Common myeloid progenitor, CD34-positive (primary cell): ENCODE measurements at regions not wholly inside any gene's neighbourhood (a gene's known extent, or its start where the extent isn't known, plus 50 kb on each side); places are given as distances from the start of the nearest gene placed in this dataset.

Experiments used
- CTCF ChIA-PET: fragments of 350-600 bp; sonication (Branson Sonifier 250); formaldehyde crosslinking; loops from one replicate; lab custom pipeline; 2021; ENCODE audit warnings: antibody characterized with exemption; lab: Charles Lee
- POLR2A ChIA-PET: fragments of 350-600 bp; sonication (Branson Sonifier 250); formaldehyde crosslinking; loops from one replicate; lab custom pipeline; 2021; ENCODE audit warnings: antibody characterized with exemption; lab: Charles Lee
- DNase-seq, 3 donors: peaks; one replicate each; pipeline versions ENCODE4 v3.0.0 to v3.0.0-alpha.2; 2013
- H3K27ac ChIP-seq, 2 experiments: 1 replicate in 1 of 2; 2 replicates in 1 of 2; pipeline ENCODE4 v1.7.0; 2013; ENCODE audit warnings: inconsistent platforms in 2 of 2, low read length in 2 of 2, mild to moderate bottlenecking in 2 of 2, low read depth in 1 of 2, moderate library complexity in 1 of 2; ENCODE audit not compliant: severe bottlenecking in 2 of 2, insufficient read depth in 1 of 2, poor library complexity in 1 of 2
- H3K27me3 ChIP-seq, 5 experiments: replicated peaks in 2 of 5; 1 replicate in 3 of 5; 2 replicates in 2 of 5; pipeline versions ENCODE4 v1.6.1 to v1.7.0; 2013; ENCODE audit warnings: low read length in 4 of 5, mild to moderate bottlenecking in 2 of 5, moderate library complexity in 2 of 5, inconsistent platforms in 1 of 5; ENCODE audit not compliant: insufficient read depth in 5 of 5, control insufficient read depth in 4 of 5
- H3K36me3 ChIP-seq, 4 experiments: 1 replicate in 2 of 4; 2 replicates in 2 of 4; pipeline versions ENCODE4 v1.6.1 to v1.7.0; 2013; ENCODE audit warnings: low read length in 3 of 4, control low read depth in 1 of 4, mild to moderate bottlenecking in 1 of 4; ENCODE audit not compliant: control insufficient read depth in 4 of 4, insufficient read depth in 4 of 4
- H3K4me1 ChIP-seq, 4 experiments: 1 replicate in 3 of 4; 2 replicates in 1 of 4; pipeline versions ENCODE4 v1.6.1 to v1.7.1; 2013; ENCODE audit warnings: low read length in 3 of 4, mild to moderate bottlenecking in 3 of 4, control low read depth in 1 of 4, inconsistent platforms in 1 of 4, moderate library complexity in 1 of 4; ENCODE audit not compliant: control insufficient read depth in 4 of 4, insufficient read depth in 4 of 4; ENCODE audit errors: control extremely low read depth in 1 of 4
- H3K4me3 ChIP-seq, 7 experiments: 1 replicate in 4 of 7; 2 replicates in 3 of 7; pipeline versions ENCODE4 v1.5.1 to v1.7.0; 2013; ENCODE audit warnings: mild to moderate bottlenecking in 7 of 7, low read length in 6 of 7, moderate library complexity in 6 of 7, inconsistent platforms in 2 of 7, low read depth in 2 of 7, control low read depth in 1 of 7; ENCODE audit not compliant: insufficient read depth in 4 of 7, control insufficient read depth in 1 of 7; ENCODE audit errors: extremely low read depth in 1 of 7
- H3K9me3 ChIP-seq, 5 experiments: 1 replicate in 4 of 5; 2 replicates in 1 of 5; pipeline versions ENCODE4 v1.6.1 to v1.7.1; 2013; ENCODE audit warnings: low read length in 4 of 5, mild to moderate bottlenecking in 2 of 5, inconsistent platforms in 1 of 5, low read depth in 1 of 5, moderate library complexity in 1 of 5; ENCODE audit not compliant: control insufficient read depth in 4 of 5, insufficient read depth in 2 of 5; ENCODE audit errors: control extremely low read depth in 1 of 5
- WGBS: methylation state at CpG from one replicate; pipeline ENCODE4 v1.1.5; 2013; ENCODE audit not compliant: insufficient coverage; 5-methylcytosine and 5-hydroxymethylcytosine counted together

DNA sequence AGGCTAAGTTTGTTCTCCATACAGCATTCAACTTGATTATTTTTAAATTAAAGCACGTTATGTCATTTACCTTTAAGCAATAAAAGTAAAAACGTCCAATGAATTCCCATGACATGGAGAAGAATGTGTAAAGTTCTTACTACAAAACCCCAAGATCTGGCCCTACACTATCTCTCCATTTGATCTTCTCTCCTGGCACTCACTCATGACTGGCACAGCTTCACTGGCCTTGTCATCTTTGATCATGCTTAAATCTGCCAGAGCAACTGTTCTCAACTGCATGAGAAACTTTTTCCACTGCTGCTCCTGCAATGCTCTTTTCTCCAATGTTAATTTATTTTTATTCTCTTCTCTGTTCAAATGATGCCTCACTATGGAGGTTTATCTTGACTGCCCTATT lies 1109.0 kb upstream of the IGFBP7 start:
- Histone ChIP-seq H3K9me3 (no peaks in the 10 kb centered on the region), H3K36me3 (no peaks in the 10 kb centered on the region), H3K27me3 (no peaks in the 10 kb centered on the region), H3K4me1 (no peaks in the 10 kb centered on the region), H3K4me3 (no peak overlapping the region), H3K27ac (no peak overlapping the region)
- WGBS: 90% methylated on average over 1 of the region's 2 CpGs
- no peak for DNase-seq
- ChIA-PET CTCF (no interaction called here), POLR2A (no interaction called here)

- ChIA-PET POLR2A (no interaction called here), CTCF (no interaction called here)
- Histone ChIP-seq H3K27ac (no peak overlapping the region), H3K27me3 (no peaks in the 10 kb centered on the region), H3K9me3 (no peaks in the 10 kb centered on the region), H3K36me3 (no peaks in the 10 kb centered on the region), H3K4me3 (no peak overlapping the region), H3K4me1 (no peaks in the 10 kb centered on the region)
- WGBS: no CpG with 5 or more reads among the region's 1 CpG
- DNase-seq: no peak
Observed at GRCh38 chr4:58216461-58216860, 1106.3 kb upstream of the IGFBP7 start.

DNA sequence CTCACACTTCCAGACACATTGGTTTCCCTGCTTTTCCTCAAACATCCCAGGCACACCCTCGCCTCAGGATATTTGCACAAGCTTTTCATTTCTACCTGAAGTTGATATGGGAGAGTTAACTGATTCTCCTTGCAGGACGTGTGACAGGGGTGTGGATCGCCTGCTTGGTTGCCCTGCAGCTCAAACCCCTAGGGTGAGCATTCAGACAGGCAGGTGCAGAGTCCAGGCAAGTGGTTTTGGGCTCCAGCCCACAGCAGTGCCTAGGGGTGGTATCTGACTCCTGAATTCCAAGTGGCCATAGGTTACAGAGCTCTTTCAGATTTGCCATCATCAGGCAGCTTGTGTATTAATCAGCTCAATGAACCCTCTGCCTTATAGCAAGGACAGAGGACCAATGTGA lies 1104.2 kb upstream of the IGFBP7 start:
- no peaks in the 10 kb centered on the region for H3K9me3 ChIP-seq
- no peaks in the 10 kb centered on the region for H3K27me3 ChIP-seq
- no peaks in the 10 kb centered on the region for H3K36me3 ChIP-seq
- CTCF ChIA-PET: no interaction called here
- 59% methylated on average over 2 of the region's 3 CpGs for WGBS
- no peak overlapping the region for H3K4me3 ChIP-seq
- no peak for DNase-seq
- no peaks in the 10 kb centered on the region for H3K4me1 ChIP-seq
- POLR2A ChIA-PET: no interaction called here
- no peak overlapping the region for H3K27ac ChIP-seq

DNA sequence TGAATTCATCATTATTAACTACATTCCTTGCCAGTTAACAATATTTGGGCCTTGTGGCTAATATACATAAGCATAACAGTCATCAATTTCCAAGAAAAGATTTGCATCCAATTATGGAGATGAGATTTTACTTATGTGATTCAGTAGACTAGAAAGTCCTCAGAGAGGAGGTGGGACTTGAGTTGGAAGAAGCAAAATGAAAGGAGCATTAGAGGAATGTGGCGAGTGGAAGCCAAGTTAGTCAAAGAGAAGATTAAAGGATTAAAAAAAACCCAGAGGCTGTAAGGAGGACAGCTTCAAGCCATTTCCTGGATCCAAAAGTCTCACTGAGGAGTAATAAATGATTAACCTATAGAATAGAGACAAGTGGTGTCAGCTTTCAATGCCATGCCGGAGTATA lies 1099.4 kb upstream of the IGFBP7 start:
- Histone ChIP-seq H3K4me1 (no peaks in the 10 kb centered on the region), H3K27me3 (no peaks in the 10 kb centered on the region), H3K36me3 (no peaks in the 10 kb centered on the region), H3K4me3 (no peak overlapping the region), H3K27ac (no peak overlapping the region), H3K9me3 (no peaks in the 10 kb centered on the region)
- CTCF ChIA-PET: no interaction called here
- no peak for DNase-seq
- 89% methylated on average over 1 of the region's 2 CpGs for WGBS
- POLR2A ChIA-PET: no interaction called here

- DNase-seq: no peak
- no peak overlapping the region for H3K4me3 ChIP-seq
- CTCF ChIA-PET: no interaction called here
- H3K4me1 ChIP-seq: no peaks in the 10 kb centered on the region
- no peaks in the 10 kb centered on the region for H3K9me3 ChIP-seq
- H3K36me3 ChIP-seq: no peaks in the 10 kb centered on the region
- no CpG with 5 or more reads among the region's 2 CpGs for WGBS
- H3K27ac ChIP-seq: no peak overlapping the region
- POLR2A ChIA-PET: no interaction called here
- H3K27me3 ChIP-seq: no peaks in the 10 kb centered on the region
Observed at GRCh38 chr4:58209001-58209400, 1098.8 kb upstream of the IGFBP7 start.

DNA sequence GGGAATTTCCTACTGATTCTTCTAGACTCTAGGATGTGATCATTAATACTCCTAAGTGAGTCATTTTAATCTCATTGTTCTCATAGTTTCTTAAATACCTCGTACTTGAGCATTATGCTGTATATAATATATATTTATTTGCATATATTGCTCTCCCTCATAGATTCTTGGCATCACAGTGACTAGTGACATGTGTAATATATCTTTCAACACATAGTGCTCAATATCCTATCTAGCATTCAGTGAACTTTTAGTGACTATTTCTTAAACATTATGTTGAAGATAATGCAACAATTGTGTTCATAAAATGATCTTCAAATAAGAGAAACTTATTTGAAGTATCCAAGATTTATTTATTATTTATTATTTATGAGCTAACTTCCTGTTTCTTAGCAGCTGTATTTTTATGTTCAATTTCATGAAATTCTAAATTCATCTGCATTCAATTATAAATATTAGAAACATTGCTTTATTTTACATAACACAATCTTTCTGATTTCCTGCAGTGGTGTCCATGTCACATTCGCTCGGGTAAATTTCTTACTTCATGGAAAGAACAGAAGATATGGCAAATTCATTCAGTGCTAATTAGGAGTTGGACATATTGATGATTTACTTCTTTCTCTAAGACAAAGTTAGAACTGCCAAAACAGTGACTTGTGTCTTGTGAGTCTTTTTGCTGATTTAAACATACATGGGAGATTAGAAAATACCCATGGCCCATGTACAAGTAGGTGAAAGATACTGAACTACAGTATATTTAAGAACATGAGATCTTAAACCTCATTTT lies 1095.5 kb upstream of the IGFBP7 start:
- H3K4me1 ChIP-seq: no peaks in the 10 kb centered on the region
- POLR2A ChIA-PET: no interaction called here
- no peaks in the 10 kb centered on the region for H3K36me3 ChIP-seq
- DNase-seq: no peak
- no peaks in the 10 kb centered on the region for H3K27me3 ChIP-seq
- CTCF ChIA-PET: no interaction called here
- no peak overlapping the region for H3K4me3 ChIP-seq
- H3K27ac ChIP-seq: no peak overlapping the region
- WGBS: 100% methylated on average over 2 of the region's 3 CpGs
- H3K9me3 ChIP-seq: no peaks in the 10 kb centered on the region

DNA sequence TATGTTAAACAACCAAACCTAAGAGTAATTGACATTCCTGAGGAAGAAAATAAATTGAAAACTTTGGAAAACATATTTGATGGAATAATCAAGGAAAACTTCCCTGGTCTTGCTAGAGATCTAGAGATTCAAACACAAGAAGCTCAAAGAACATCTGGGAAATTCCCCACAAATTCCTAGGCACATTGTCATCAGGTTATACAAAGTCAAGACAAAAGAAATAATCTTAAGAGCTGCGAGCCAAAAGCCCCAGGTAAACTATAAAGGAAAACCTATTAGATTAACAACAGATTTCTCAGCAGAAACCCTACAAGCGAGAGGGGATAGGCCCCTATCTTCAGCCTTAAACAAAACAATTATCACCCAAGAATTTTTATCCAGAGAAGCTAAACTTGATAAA lies 1082.0 kb upstream of the IGFBP7 start:
- DNase-seq: no peak
- no peak overlapping the region for H3K27ac ChIP-seq
- no peak overlapping the region for H3K4me3 ChIP-seq
- no peaks in the 10 kb centered on the region for H3K27me3 ChIP-seq
- 100% methylated on average over 1 of the region's 2 CpGs for WGBS
- H3K4me1 ChIP-seq: no peaks in the 10 kb centered on the region
- CTCF ChIA-PET: interaction anchor here (1.2 kb wide), 1 partner anchor 502 kb away, joined by 3 read pairs; no protein-coding TSS in a partner anchor
- POLR2A ChIA-PET: no interaction called here
- H3K36me3 ChIP-seq: no peaks in the 10 kb centered on the region
- H3K9me3 ChIP-seq: peaks cover 0 to 3% (median 0%) of the 10 kb centered on the region in 5 experiments
